Ammon's horn (tissue), 1 donor: ENCODE measurements at regions not wholly inside any gene's neighbourhood (a gene's known extent, or its start where the extent isn't known, plus 50 kb on each side); places are given as distances from the start of the nearest gene placed in this dataset.
"Not testable (repeated sequence)": the region's sequence is repeated elsewhere in the genome, so short reads cannot be mapped to it uniquely, and the experiment has no call there.

Experiments
- DNase-seq: peaks from one replicate; pipeline ENCODE4 v3.0.0-alpha.2; 2016; ENCODE audit warnings: low spot score

- no peak for DNase-seq
Measured at GRCh38 chr10:21364196-21365114, 161.0 kb downstream of the SKIDA1 start.

GRCh38 chr10:21363731-21364104 is 161.8 kb downstream of the SKIDA1 start:
- DNase-seq = no peak

- no peak for DNase-seq
Measured at GRCh38 chr10:21363092-21363730, 162.3 kb downstream of the SKIDA1 start.

- DNase-seq = no peak
Measured at GRCh38 chr10:21359202-21359601, 166.3 kb downstream of the SKIDA1 start.

GRCh38 chr10:21355591-21356011 is 169.9 kb downstream of the SKIDA1 start:
- DNase-seq = no peak

GRCh38 chr10:21352886-21353285 is 172.6 kb downstream of the SKIDA1 start:
- DNase-seq = no peak

GRCh38 chr10:21351594-21351993 is 173.9 kb downstream of the SKIDA1 start:
- not testable (repeated sequence) for DNase-seq

- no peak for DNase-seq
Measured at GRCh38 chr10:21349912-21350286, 175.6 kb downstream of the SKIDA1 start.

GRCh38 chr10:21347785-21348170 is 177.7 kb downstream of the SKIDA1 start:
- DNase-seq = no peak

GRCh38 chr10:21347043-21347784 is 178.3 kb downstream of the SKIDA1 start:
- DNase-seq = no peak

- DNase-seq = no peak
Measured at GRCh38 chr10:21343087-21343486, 182.4 kb downstream of the SKIDA1 start.

GRCh38 chr10:21342499-21342898 is 183.0 kb downstream of the SKIDA1 start:
- DNase-seq = not testable (repeated sequence)

GRCh38 chr10:21340331-21340730 is 185.2 kb downstream of the SKIDA1 start:
- no peak for DNase-seq

GRCh38 chr10:21337171-21337792 is 188.2 kb downstream of the SKIDA1 start:
- DNase-seq = no peak

- no peak for DNase-seq
Measured at GRCh38 chr10:21336476-21337170, 188.9 kb downstream of the SKIDA1 start.

GRCh38 chr10:21334891-21335696 is 190.4 kb downstream of the SKIDA1 start:
- DNase-seq = no peak

GRCh38 chr10:21330628-21331020 is 194.9 kb downstream of the SKIDA1 start:
- no peak for DNase-seq

- DNase-seq = no peak
Measured at GRCh38 chr10:21329995-21330627, 195.4 kb downstream of the SKIDA1 start.

- no peak for DNase-seq
Measured at GRCh38 chr10:21327289-21327993, 198.0 kb downstream of the SKIDA1 start.
